ENCODE measurements at regions not wholly inside any gene's neighbourhood (a gene's known extent, or its start where the extent isn't known, plus 50 kb on each side); places are given as distances from the start of the nearest gene placed in this dataset.
"Not testable (repeated sequence)": the region's sequence is repeated elsewhere in the genome, so short reads cannot be mapped to it uniquely, and the experiment has no call there.

DNA sequence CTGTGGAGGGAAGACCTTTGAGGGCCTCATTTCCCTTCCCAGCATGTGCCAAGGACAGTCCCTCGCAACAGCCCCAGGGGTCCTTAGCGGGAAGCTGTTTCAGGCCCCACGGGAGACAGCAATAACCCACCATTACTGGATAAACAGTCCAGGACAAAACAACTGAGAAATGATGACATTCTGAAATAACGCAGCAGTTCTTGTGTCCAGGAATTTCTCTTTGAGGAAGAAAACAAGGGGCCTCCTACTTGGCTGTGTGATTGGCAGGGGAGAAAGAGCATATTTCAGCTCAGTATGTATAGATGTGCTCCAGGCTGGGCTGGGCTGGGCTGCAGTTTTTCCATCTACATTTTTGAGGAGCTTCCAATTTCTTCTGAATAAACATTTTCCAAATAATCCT is 82.2 kb upstream of the THBS1 start:
- peak; percentile 81 for DNase-seq (ENCODE audit: low read depth)

DNA sequence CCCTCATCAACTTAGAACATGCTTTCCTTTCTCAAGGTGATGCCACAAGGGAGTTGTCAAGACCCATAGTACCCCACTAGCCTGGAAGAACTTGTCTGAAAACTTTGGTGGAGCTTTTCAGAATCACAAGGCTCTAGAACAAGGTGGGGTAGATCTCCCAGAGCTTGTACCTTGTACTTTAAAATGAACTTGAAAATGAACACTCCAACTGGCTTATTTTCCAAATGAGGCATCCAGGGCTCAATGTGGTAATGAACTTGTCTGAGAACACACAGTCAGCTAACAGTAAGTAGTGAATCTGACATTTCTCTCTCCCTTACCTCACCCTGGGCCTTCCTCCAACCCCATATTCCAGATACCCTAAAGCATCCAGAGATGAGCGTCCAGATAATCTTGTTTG is 81.8 kb upstream of the THBS1 start:
- DNase-seq (ENCODE audit: low read depth) = peak; percentile 58

DNA sequence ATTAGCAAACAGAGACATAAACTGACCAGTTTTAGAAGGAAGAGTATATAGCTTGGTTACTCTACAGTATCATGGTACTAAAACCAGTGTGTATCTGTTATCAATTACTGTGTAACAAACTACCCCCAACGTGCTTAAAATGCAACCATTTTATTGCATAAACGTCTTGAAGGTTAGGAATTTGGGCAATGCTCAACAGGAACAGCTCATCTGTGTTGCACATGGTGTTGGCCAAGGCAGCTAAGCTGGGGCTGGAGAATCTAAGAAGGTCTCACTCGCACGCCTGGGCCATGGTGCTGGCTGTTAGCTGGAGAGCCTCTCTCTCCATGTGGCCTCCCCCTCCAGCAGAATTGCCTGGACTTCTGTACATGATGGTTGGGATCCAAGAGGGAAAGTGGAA is 81.2 kb upstream of the THBS1 start:
- no peak for DNase-seq (ENCODE audit: low read depth)

DNA sequence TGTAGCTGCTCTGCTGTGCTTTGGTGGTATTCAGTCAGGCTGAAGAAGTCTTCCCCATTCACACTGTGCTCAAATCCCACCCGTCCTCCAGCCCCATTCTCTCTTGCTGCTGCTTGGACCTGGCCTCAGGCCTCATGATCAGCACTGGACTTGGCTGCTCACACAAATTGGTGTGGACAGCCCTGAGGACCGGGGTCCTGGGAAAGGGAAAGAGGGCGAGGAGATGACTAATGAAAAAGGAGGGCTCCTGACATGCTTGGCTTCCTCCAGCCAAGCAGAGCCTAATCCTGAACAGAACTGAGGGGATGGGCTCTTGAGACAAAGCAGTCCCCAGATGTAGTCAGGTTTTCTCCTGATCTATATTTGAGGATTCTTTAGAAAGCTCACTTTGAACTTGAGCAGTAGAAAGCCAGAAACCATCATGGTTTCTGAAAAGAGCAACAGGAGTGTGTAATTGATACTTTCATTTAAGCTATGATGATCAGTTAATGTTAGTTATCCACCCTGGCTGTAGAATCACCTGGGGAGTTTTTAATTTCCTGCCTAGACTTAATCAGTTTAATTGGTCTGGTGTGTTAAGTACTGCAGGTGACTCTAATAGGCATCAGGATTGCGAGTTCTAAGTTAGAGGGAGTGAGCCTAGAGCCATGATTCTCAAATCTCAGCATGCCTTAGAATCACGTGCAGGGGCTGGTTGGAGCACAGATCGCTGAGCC is 79.4 kb upstream of the THBS1 start:
- DNase-seq (ENCODE audit: low read depth) = no peak

DNA sequence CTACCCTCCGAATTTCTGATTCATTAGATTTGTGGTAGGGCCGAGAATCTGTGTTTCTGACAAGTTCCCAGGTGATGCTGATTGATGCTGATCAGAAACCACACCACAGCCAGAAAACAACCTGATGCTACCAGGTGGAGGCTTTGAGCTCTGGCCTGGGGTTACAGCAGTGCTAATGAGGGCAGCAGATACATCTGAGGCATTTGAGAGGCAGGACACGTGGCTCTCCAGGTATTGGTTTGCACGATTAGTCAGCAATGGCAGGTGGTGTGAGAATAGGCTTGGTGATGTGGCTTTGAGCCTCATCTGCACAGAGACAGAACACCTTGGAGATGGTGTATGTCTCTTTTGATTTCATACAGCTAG is 78.8 kb upstream of the THBS1 start:
- DNase-seq (ENCODE audit: low read depth) = no peak

DNA sequence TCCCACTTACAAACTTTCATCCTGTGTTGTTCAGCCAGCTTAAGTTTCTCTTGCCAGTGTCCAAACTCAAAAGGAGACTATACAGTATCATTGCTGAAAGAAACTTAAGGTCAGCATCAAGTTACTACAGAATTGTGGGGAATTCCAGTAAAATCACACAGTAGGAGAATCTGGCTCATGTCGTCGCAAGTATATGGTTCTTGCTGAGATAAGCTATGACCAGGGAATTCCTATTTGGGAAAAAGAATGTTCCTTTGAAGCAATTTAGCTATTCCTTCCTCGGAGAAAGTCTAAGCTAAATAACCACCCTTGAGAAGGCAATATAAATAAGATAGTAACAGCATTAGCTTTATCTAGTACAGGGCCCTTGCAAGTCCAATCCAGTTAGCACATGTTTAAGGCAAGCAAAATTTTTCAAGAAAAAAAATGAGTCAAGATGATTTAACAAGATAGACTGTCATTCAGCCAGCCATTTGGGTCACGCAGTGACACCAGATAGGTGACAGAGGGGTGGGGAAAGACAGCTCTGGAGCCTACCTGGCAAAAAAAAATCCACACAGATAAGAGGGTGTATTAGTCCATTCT is 78.2 kb upstream of the THBS1 start:
- no peak for DNase-seq (ENCODE audit: low read depth)

DNA sequence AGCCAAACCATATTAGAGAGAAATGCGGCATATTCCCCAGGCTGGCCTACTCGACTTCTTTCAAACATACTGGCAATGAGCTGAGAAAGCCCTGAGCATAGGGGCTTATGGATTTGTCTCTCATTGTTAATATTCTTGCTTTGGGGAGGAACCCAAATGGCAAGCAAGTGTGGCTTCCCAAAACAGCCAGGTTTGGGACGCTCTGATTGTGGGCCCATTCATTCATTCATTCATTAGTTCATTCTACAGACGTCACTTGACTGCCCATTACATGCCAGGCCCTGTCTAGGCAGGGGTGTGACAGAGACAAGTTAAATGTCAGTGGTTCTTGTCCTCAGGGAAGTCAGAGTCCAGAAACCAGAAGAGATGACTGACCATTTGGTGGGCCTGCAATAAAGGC is 77.4 kb upstream of the THBS1 start:
- DNase-seq (ENCODE audit: low read depth) = no peak

DNA sequence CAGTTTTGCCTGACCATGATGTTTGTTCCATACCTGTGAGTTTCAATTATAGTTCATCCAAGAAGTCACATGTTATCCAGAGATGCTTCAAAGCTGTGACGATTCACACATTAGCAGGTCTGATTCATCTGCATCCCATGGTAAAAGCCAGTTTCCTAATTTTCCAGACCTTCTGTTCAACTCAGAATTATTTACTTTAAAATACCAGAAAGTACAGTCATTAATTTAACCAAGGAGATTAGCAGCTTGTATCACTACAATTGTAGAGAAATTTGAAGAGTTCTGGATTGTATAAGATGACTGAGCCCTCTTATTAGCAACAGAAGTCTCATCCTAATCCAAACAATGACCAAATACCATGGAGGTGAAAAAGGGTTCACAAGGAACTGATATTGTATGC is 76.1 kb upstream of the THBS1 start:
- no peak for DNase-seq (ENCODE audit: low read depth)

DNA sequence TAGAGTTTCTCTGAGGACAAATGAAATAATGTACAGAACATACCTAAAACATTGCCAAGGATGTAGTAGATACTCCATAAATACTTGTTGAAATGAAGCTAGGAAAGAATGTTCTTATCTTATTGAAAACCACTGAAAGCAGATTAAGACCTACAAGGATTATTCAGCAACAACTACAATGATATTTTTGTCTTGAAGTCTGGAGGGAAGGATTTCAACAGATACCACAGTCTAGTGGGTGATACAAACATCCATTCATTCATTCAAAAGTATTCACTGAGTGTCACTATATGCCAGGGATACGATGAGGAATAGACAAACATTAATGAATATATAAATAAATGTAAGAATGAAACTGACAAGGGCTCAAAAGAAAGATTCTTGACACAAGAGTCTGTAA is 74.7 kb upstream of the THBS1 start:
- no peak for DNase-seq (ENCODE audit: low read depth)

DNA sequence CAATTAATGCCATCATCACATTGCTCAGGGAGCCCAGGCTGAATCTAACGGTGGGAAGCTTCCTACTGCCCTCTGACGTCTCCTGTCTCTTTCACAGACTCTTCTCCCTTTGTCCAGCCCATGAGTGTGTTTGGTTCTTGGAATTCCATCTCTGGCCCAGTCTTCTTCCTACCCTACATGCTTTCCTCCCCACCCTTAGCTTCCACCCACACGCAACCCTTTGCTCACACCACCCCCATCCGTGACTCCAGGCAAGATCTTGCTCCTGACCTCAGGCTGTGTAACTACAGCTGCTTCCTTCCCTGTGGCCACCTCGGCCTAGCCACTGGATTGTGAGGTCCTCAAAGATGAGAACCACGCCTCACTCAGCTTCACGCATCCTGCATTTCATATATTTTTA is 72.3 kb upstream of the THBS1 start:
- DNase-seq (ENCODE audit: low read depth) = no peak

DNA sequence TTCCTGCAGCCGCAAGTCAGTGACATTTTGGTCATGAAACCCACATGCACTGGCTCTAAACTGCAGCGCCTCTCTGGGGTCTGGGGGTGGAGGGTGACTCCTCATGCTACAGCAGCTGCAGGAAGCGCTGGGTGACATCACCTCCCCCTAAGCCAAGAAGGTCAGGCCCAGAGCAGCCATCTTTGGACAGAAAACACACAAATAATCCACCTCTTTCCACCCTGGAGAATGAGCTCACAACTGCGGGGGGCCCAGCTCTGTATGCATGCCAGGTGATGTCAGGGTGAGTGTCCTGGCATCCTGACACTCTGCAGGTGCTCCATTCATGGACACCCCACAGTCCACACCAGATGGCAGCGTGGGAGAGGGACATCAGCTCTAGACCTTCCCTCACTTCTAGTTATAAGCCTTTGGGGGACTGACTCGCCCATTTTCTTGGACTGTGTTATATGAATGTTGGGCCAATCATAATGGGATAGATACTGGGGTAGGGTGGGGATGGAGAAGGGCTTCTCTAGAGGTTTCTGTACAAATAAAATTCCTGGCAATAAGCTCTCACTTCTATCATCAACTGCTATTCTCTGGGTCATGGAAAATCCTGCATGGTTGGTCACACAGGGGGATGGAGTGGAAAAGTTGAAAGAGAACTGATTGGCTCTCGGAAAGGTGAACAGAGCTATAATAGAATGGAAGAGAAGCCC is 70.7 kb upstream of the THBS1 start:
- peak; percentile 54 for DNase-seq (ENCODE audit: low read depth)

DNA sequence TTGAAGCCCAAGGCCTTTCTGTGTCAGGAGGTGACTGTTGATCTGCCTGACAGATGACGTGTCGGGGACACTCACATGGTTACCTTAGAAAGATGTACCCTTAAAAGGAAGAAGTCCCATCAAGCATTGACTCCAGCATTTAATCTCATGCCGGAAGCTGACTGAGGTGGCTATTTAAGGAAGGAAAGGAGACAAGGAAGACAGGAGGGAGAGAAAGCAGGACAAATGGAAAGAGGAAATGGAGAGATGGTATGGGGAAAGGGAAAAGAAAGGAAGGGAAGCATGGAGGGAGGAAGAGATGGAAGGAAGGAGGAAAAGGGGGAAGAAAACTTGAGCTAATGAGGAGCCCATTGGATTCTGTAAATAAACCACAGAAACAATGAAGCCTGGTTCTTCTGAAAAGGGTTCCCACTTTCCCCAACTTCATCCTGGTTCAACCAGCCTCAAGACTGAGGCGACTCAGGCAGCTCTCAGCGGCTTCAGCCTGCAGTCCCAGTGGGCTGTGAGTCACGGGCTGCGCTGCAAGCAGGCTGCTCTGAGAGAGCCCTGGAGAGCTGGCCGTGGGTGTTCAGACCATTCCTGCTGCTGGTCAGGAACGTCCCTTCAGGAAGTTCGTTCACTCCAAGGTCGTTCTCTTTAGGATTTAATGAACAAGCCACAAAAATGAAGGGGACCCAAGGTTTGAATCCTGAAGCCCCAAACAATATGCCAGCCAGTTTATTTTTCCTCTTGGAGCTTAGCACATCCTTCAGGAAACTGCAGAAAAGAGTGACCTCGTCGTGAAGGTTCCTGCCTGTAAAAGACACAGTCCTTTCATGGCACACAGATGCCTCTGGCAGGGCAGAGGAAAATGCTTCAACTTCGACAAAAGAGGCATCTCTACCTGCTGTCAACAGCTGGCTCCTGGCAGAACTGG is 69.6 kb upstream of the THBS1 start:
- DNase-seq (ENCODE audit: low read depth) = no peak

DNA sequence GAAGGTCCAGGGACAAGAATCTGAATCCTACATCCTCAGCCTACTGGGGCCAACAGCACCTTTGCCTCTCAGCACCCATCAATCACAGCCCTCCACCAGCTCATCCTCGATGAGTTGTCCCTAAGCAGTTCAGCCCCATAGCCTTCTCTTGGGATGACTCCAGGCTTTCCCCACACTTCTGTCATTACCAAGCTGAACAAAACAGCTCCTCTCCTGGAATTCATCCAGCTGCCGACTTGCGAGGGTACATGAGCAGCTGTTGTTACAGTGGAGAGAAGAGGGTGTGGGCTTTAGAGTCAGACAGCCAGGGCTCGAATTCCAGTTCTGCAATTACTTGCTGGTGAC is 69.0 kb upstream of the THBS1 start:
- no peak for DNase-seq (ENCODE audit: low read depth)

DNA sequence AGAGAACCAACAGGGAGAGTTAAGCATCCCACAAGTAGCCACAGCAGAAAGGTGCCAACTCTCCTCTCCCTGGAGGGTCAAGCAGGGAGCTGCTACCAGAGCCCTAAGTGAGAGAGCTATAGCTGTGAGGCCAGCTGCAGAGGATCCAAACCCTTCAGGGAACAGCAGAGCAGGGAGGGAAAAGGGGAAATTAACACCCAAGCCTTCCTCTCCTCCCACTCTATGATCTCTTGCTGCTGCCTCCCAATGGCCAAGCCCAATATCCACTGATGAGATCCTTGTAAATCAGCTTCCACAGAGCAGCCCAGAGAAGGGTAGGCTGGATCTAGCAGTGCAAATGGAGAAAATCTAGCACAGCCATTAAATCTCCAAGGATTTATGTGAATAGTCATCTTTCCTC is 68.2 kb upstream of the THBS1 start:
- no peak for DNase-seq (ENCODE audit: low read depth)

DNA sequence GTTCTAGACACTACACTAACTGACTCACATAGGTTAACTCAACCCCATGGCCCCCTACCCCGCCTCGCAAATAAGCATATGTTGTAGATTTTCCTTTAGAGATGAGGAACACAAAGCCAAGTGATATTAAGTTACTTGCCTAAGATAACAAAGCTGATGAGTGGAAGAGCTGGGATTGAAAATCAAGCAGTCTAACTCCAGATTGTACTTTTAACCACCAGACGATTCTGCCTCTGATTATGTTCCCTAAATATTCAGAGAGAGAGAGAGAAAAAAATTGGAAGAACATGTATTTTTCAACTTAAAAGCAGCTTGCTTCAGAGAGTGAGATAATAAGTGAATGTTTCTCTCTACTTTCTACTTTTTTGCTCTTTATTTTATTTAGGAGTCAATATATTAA is 66.9 kb upstream of the THBS1 start:
- DNase-seq (ENCODE audit: low read depth) = no peak

DNA sequence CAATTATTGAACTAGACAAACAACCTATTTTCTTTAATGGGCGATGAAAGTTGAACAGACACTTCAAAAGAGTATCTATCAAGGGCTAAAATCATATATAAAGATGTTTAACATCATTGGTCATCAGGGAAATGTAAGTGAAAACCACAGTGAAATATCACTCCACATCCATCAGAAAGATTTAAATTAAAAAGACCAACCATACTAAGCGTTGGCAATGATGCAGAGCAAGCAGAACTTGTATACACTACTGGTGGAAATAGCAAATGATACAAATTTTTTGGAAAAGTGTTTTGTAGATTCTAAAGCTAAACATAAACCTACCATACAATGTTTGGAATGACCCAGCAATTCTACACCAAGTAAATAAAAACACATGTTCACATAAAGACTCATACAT is 65.9 kb upstream of the THBS1 start:
- no peak for DNase-seq (ENCODE audit: low read depth)

DNA sequence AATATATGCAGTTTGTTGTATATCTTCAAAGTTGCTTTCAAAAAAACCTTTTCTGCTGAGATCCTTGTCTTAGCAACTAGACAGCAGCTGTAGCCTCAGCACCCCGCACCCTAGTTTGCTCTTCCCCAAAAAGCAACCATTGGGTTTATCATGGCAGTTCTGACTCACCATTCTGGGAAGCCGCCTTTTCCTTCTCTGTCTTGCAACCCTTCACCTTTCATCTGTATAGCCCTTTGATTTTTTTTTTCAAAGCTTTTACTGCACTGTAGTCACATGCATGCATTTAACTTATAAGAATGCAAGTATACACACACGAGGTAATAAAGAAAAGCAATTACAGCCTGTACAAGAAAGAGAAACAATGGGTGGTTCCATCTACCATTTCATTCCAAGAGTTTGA is 65.1 kb upstream of the THBS1 start:
- DNase-seq (ENCODE audit: low read depth) = no peak

DNA sequence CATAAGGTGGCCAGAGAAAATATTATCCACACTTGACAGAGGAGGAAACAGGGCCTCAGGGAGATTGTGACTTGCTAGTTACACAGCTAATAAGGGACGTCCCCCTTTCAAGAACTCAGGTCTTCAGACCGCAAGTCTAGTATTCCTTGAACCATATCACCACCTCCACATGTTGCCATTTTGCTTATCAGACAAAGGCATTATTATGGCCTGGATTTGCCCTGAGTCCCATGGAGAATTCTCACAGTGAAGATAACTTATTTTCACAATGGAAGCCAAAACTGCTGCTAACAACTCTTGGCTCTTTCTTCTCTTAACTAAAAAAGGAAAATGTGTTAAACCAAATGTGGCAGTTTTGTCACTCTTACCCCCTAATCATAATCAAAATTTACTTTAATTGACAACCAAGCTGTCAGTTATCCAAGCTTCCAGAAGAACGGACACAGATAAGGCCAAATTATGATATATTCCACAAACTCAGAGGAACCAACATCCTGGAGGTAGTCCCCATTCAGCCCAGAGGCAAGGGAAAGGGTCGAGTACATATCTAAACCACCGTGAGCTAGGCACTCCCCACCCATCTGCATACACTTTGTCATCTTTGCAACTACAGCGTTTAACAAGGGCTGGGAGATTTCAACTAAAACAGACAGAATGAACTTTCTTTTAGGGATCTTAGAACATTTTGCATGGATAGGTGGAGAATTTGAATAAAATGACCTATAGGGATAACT is 63.6 kb upstream of the THBS1 start:
- no peak for DNase-seq (ENCODE audit: low read depth)

DNA sequence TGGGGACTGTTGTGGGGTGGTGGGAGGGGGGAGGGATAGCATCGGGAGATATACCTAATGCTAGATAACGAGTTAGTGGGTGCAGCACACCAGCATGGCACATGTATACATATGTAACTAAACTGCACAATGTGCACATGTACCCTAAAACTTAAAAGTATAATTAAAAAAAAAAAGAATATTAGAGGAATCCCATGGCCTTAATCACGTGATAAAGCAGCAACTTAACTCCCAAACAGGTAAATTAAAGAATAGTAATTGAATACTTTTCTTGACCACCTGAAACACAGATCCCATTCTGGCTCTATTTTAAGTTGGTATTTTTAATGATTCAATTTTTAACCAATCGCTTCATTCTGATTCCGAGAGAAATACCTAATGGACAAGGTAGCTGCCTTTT is 56.9 kb upstream of the THBS1 start:
- not testable (repeated sequence) for DNase-seq (ENCODE audit: low read depth)

DNA sequence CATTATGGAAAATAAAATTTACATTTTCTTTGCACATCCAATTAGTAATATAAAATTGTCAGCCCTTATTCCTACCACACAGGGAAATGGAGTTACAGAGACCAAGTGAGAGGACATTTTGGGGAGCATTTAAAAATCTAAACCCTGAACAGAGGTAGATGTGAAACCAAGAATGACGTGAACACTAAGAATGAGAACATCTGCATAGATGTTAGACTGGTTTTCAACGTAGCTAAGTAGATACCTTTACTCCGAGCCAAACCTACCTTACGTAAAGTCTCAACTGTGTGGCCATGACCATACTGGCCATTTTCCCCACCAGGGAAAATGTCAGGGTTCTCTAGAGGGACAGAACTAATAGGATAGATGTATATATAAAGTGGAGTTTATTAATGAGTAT is 51.4 kb upstream of the THBS1 start:
- no peak for DNase-seq (ENCODE audit: low read depth)

DNA sequence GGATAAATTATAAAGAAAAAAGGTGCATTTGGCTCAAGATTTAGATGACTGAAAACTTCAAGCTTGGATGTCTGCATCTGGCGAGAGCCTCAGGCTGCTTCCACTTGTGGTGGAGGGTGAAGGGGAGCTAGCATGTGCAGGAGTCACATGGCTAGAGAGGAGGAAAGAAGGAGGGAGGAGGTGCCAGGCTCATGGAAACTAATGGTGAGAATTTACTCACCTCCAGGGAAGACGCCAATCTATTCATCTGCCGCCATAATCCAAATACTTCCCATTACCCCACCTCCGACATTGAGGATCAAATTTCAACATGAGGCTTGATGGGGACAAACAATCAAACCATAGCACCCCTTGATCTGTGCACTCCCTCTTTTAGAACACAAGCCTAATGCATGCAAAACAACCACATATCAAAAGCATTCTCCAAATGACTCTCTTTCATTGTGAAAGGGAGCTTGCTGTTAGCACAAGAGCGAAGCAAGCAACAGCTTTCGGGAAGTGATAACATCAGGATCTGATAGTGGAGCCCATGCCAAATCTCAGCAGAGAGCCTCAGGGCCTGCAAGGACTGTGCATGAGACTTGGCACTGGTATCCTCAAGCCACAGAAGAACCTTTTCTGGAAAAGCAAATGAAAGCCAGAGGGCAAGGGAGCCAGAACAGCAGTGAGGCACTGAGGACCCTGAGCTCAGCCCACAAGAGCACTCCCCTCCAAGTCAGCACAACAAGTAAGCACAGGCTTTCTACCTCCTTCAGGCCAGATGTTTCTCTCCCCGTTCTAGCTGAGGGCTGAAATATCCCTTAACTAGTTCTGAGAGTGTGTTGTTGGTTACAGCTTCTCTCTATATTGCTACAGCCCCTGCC is 50.2 kb upstream of the THBS1 start:
- no peak for DNase-seq (ENCODE audit: low read depth)
